Mammary epithelial cell (primary cell): ENCODE measurements at regions not wholly inside any gene's neighbourhood (a gene's known extent, or its start where the extent isn't known, plus 50 kb on each side); places are given as distances from the start of the nearest gene placed in this dataset.

ENCODE experiments used
- CTCF ChIP-seq, 2 donors: IDR thresholded peaks in 1 of 2; conservative IDR thresholded peaks in 1 of 2; 2 replicates each; pipeline ENCODE4 v1.5.1; 2011 to 2012; ENCODE audit warnings: inconsistent platforms in 2 of 2, low read length in 2 of 2, mild to moderate bottlenecking in 2 of 2, control low read depth in 1 of 2, low read depth in 1 of 2; ENCODE audit not compliant: insufficient read depth in 1 of 2; ENCODE audit errors: extremely low read depth in 1 of 2
- EZH2 ChIP-seq: IDR thresholded peaks from 2 replicates; pipeline ENCODE4 v1.6.1; 2012; ENCODE audit warnings: low read length, inconsistent platforms, borderline replicate concordance

- TF ChIP-seq EZH2 (no peak), CTCF (conservative IDR thresholded peaks at IDR 0.05 in 1 of 2, IDR thresholded peaks at IDR 0.05 in 1 of 2; ENCODE audit: extremely low read depth in 1 of 2, insufficient read depth in 1 of 2, low read depth in 1 of 2, low read length in 2 of 2) (no peak)
These were observed 150.3 kb downstream of the CENPF start for GRCh38 chr1:214753236-214753852.
